22Rv1 (cell line): ENCODE measurements at regions not wholly inside any gene's neighbourhood (a gene's known extent, or its start where the extent isn't known, plus 50 kb on each side); places are given as distances from the start of the nearest gene placed in this dataset.

Experiments
- H3K27ac ChIP-seq: fragments of 450-650 bp; 2 replicates; pipeline ENCODE4 v1.5.1; 2017
- ZFX ChIP-seq: fragments of 450-650 bp; IDR thresholded peaks from 2 replicates; pipeline ENCODE4 v1.6.1; 2017; ENCODE audit warnings: antibody characterized with exemption, borderline replicate concordance
- TF ChIP-seq, protein P1 (sequence below): fragments of 450-650 bp; IDR thresholded peaks from 2 replicates; pipeline ENCODE4 v1.5.1; 2017; ENCODE audit warnings: mild to moderate bottlenecking

DNA sequence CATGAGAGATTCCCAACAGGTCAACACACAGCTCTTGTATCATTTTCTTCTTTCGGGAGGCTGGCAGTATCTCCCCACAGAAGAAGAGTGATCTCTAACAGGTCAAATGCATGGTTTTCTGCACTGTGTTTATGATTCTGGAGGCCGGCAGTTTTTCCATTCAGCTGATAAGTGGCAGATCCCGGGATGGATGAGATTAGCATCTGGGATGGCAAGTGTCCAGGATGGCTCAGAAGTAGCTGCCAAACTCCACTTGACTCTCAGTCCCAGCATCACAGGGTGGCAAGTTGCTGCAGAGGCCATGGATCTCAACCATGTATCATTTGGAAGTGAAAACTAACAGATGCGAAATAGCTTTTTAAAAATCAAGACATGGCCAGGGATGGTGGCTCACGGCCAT, 97.8 kb upstream of the SLC44A1 start:
- TF ChIP-seq, protein P1, sequence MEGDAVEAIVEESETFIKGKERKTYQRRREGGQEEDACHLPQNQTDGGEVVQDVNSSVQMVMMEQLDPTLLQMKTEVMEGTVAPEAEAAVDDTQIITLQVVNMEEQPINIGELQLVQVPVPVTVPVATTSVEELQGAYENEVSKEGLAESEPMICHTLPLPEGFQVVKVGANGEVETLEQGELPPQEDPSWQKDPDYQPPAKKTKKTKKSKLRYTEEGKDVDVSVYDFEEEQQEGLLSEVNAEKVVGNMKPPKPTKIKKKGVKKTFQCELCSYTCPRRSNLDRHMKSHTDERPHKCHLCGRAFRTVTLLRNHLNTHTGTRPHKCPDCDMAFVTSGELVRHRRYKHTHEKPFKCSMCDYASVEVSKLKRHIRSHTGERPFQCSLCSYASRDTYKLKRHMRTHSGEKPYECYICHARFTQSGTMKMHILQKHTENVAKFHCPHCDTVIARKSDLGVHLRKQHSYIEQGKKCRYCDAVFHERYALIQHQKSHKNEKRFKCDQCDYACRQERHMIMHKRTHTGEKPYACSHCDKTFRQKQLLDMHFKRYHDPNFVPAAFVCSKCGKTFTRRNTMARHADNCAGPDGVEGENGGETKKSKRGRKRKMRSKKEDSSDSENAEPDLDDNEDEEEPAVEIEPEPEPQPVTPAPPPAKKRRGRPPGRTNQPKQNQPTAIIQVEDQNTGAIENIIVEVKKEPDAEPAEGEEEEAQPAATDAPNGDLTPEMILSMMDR = no peak
- TF ChIP-seq ZFX = no peak
- H3K27ac ChIP-seq = no peak overlapping the region

- no peak overlapping the region for H3K27ac ChIP-seq
- no peak for TF ChIP-seq ZFX
- TF ChIP-seq, protein P1 = no peak
Measured at GRCh38 chr9:105147110-105147871, 97.2 kb upstream of the SLC44A1 start.

DNA sequence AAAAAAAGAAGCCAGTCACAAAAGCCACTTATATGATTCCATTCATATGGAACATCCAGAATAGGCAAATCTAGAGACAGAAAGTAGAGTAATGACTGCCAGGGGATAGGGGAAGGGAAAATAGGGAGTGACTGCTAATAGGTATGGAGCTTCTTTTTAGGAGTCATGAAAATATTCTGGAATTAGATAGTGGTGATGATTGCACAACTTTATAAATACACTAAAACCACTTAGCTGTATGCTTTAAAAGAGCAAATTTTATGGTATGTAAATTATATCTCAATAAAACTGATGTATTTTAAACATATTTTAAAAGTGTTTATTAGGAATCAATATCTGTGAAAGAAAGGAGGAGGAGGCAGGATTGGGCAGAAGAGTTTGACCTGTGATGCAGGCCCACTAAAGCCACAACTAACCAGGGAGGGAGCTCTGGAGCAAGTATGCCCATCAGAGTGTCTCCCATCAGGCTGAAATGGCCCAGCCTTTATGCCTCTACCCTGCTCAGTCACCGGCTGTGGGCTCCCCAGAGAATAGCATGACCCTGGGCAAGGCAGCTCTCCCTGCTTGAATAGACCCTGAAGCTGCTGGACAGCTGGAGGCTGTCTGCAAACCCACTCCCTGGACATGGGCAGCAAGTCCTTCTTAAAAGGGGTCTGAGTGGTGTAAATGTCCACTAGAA, 96.0 kb upstream of the SLC44A1 start:
- no peak overlapping the region for H3K27ac ChIP-seq
- TF ChIP-seq, protein P1 = no peak
- TF ChIP-seq ZFX = no peak

DNA sequence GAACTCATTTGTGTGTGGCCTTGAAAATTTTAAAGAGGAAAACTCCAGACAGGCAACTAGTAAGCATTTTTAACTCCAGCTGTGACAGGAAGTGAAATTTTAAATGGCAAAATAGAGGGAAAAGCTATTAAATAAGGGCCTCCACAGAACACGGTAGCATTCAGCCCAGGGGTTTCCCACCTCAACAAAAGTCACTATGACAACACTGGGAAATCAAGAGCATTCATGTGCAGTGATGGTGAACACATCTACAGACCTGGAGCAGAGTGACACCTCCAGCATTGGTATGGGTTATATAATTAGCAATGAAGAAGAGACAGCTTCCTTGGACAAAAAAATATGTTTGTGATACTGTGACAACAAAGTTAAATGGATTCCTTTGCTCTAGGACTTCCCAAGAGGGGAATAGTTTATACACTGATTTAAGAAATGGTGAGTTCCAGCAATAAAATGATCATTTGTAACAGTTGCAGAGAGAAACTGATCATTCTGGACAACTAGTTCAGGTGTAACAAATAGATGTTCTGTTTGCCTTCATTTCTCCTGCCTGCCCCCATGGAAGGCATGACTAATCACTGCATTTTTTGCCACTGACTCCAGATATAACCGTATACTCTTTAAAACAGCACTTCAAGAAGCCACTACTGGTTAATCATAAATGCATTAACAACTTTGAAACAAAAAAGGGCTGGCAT, 93.3 kb upstream of the SLC44A1 start:
- no peak for TF ChIP-seq ZFX
- TF ChIP-seq, protein P1 = no peak
- H3K27ac ChIP-seq = no peak overlapping the region

- no peak overlapping the region for H3K27ac ChIP-seq
- TF ChIP-seq ZFX = no peak
- TF ChIP-seq, protein P1 = no peak
Measured at GRCh38 chr9:105151686-105151995, 92.8 kb upstream of the SLC44A1 start.

DNA sequence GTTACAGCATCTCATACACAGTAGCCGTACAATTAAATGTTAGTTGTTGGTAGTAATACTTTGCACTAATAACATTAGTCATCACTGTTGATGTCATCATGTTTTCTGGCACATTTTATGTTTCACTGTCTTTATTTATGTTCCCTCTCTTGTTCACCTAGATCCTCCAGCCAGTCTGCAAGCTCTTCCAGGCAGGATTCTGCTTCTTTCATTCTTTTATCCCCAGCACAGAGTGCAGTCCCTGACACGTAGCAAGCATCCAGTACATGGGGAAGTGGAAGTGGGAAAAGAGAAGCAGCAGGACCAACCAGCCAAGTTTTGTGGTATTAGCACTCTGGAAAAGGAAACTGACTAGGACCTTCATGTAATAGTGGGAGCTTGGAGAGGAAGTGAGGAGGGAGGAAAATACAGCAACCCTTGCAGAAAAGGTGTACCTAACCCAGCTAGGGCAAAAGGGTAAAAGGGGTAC, 89.7 kb upstream of the SLC44A1 start:
- no peak for TF ChIP-seq ZFX
- TF ChIP-seq, protein P1 = no peak

More for the DNA sequence above, 89.7 kb upstream of the SLC44A1 start:
- no peak overlapping the region for H3K27ac ChIP-seq
